HK-2 (cell line): ENCODE measurements at regions not wholly inside any gene's neighbourhood (a gene's known extent, or its start where the extent isn't known, plus 50 kb on each side); places are given as distances from the start of the nearest gene placed in this dataset.
"Not testable (repeated sequence)": the region's sequence is repeated elsewhere in the genome, so short reads cannot be mapped to it uniquely, and the experiment has no call there.

Source experiments
- DNase-seq: peaks from one replicate; pipeline ENCODE4 v3.0.0-alpha.2; 2018; ENCODE audit not compliant: unreplicated experiment

- no peak for DNase-seq
These were observed 55.4 kb upstream of the KLF14 start for GRCh38 chr7:130789436-130789835.

- DNase-seq = no peak
These were observed 57.7 kb upstream of the KLF14 start for GRCh38 chr7:130791746-130792145.

GRCh38 chr7:130793855-130794618 lies 60.0 kb upstream of the KLF14 start:
- DNase-seq = no peak

DNA sequence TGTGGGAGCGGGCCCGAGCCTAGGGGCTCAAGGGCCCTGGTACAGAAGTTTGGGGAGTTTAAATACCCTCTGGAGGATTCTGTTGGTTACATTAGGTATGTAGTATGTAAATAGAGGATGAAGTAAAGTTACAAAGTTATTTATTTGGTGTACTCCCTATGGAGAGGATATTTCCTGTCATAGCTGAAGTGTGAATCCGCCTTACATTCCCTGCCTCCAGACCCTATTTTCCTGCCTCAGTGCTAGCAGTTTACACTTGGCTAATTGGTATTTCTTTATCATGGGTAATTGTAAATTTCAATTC lies 60.6 kb upstream of the KLF14 start:
- DNase-seq = no peak

- not testable (repeated sequence) for DNase-seq
These were observed 62.4 kb upstream of the KLF14 start for GRCh38 chr7:130796425-130796824.

- no peak for DNase-seq
These were observed 69.1 kb upstream of the KLF14 start for GRCh38 chr7:130803127-130803526.

DNA sequence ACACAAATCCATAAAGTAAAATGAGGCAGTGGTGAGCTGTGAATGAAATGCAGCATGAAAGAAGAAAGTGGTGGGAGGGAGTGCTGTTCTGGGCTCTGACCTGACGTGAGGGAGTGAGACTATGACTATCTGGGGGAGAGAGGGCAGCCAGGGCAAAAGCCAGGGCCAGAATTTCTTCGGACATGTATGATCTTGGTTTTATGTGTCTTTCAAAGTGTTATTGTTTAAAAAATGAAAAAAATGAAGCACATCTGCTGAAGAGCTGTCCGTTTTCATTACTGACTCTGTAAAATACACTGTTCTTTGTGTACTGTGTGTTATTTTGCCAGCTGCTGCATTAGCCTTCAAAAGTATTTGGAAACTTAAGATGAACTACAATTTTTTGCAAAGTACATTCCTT lies 70.2 kb upstream of the KLF14 start:
- DNase-seq = no peak

DNA sequence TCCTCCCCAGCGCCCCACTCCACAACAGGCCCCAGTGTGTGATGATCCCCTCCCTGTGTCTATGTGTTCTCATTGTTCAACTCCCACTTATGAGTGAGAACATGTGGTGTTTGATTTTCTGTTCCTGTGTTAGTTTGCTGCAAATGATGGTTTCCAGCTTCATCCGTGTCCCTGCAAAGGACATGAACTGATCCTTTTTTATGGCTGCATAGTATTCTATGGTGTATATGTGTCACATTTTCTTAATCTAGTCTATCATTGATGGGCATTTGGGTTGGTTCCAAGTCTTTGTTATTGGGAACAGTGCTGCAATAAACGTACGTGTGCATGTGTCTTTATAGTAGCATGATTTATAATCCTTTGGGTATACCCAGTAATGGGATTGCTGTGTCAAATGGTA lies 78.8 kb upstream of the KLF14 start:
- DNase-seq = not testable (repeated sequence)

DNA sequence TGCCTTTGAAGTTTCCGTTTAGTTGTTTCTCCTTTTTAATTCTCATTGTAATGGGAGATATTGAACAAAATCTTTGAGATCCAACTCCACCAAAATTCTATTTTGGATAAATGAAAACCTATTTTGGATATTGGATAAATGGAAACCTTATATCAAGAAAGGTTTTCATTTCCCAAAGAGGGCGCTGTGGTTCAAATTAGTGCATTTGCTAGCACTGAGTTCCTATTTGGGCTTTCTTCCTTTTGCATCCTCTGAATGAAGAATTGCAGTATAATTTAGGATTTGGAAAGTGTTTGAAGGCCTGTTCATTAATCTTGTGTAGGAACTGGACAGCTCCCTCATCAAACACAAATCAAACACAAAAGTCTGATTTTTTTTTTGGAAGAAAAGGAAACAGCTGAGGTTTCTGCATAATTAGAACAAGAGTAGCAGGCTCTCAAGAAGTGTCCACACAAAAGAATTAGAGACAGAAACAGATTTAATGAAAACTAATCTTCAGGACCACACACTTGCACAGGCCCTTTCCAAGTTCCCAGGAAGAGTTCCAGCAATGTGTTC lies 80.8 kb upstream of the KLF14 start:
- DNase-seq = no peak

DNA sequence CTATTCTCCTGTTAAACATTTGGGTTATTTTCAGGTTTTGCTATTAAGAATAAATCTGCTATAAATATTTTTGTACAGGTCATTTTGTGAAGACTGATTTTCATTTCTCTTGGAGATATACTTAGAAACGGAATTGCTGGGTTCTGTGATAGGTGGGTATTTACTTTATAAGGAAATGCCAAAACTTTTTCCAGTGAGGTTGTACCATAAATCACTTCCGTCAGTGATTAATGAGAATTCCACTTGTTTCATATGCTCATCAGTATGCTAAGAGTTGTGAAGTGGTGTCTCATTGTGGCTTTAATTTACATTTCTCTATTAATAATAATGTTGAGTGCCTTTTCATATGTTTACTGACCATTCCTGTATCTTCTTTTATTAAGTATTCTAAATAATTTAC lies 84.0 kb upstream of the KLF14 start:
- no peak for DNase-seq

DNA sequence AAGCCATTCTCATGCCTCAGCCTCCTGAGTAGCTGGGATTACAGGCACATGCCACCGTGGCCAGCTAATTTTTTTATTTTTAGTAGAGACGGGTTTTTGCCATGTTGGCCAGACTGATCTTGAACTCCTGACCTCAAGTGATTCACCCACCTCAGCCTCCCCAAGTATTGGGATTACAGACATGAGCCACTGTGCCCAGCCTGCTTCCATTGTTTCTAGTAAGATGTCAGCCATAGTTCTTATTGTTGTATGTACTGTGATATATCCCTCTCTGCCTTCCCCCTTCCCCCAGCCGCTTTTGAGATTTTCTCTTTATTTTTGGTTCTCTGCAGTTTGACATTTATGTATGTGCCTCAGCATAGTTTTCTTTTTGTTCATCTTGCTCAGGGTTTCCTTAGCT lies 87.9 kb upstream of the KLF14 start:
- no peak for DNase-seq

DNA sequence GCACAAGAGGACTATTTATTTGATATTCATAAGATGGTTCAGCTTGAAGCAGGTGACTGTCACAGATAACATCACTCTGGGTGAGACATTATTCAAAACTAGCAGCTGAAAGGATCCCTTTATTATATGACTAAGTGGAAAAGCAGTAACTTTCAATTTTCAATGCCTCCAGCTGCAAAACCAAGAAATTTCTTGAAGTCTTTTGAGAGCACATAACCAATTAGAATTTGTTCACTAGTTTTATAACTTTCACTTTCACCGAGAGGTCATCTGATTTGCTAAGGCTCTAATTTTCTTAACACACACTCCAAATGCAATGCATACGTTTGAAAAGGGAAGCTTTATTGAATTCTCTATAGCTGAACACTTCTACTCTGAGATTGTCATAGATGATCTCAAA lies 88.6 kb upstream of the KLF14 start:
- DNase-seq = no peak

- no peak for DNase-seq
These were observed 89.1 kb upstream of the KLF14 start for GRCh38 chr7:130823060-130823459.

DNA sequence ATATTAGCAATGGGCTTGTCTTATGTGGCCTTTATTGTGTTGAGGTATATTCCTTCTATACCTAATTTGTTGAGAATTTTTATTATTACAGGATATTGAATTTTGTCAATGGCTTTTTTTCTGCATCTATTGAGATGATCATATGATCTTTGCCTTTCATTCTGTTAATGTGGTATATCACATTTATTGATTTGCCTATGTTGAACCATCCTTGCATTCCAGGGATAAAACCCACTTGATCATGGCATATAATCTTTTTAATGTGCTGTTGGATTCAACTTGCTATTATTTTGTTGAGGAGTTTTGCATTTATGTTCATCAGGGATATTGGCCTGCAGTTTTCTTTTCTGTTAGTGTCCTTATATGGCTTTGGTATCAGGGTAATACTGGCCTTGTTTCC lies 91.8 kb upstream of the KLF14 start:
- no peak for DNase-seq

DNA sequence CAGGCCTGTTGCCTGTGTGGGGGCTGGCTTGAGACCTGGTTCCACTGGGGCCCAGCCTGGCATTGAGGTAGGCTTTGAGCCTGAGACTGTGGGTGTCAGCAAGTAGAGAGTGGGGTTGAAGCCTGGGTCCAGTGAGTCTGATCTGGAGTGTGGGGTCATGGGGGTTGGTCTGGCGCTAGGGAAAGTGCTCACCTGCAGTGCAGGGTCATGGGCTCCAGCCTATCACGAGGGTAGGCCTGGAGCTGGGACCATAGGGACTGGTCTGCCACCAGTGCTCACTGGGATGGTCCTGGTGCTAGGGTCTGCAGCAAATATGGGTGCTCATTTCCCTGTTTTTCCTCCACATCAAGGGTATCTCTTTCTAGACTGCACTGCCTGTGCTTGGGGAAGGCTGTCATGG lies 95.4 kb upstream of the KLF14 start:
- no peak for DNase-seq

DNA sequence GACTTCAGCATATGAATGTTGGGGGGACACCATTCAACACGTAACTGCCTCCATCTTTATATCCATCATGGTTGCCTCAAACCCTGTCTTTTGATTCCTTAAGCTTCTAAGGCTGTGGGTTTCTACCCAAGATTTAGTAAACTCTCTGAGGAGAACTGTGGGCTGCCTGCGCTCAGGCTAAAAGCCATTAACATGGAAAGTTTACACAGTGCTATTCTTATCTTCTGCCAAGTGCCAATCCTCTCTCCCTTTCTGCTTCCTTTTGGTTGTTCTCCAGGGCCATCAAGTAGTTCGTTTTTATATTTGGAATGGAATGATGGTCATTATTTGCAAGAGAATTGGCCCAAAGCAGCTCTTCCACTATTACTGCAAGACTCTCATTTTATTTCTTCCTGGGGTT lies 97.3 kb upstream of the KLF14 start:
- no peak for DNase-seq

- DNase-seq = no peak
These were observed 97.9 kb upstream of the KLF14 start for GRCh38 chr7:130831817-130832481.

GRCh38 chr7:130838738-130839137 lies 104.7 kb upstream of the KLF14 start:
- no peak for DNase-seq

DNA sequence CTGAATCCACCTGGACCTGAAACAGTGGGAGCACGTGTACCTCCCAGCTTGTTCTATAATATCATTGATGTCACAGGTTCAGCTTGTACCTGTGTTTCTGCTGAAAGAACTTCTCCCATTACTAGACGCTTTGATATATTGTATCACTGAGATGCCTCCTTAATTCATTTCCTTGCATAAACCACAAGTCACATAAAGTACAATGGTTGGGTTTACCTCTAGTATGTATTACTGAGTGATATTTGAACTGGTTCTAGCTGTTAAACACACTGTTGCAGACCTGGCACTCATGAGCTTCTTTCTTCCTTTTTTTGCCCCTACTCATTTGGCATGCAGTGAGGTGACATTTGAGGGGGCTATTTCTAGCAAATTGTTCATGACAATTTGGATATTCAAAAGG lies 106.6 kb upstream of the KLF14 start:
- DNase-seq = no peak

DNA sequence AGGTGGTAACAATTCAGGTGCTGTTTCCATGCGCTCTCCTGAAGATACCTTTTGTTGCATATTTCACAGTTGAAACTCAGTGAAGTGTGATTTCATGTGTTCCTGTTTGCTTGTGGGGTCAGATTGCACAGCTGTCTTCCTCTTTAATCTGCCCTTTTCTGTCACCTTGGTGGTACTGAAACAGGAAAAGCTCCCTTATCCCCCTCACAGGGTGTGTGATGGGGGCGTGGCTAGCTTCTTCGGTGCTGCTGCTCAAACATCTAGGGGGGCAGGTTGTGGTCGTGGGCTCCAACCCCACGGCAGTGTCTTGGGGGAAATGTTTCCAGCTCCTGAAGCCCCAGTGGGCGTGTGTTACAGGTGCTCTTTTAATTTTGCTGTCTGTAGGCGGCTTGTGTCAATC lies 107.4 kb upstream of the KLF14 start:
- no peak for DNase-seq

DNA sequence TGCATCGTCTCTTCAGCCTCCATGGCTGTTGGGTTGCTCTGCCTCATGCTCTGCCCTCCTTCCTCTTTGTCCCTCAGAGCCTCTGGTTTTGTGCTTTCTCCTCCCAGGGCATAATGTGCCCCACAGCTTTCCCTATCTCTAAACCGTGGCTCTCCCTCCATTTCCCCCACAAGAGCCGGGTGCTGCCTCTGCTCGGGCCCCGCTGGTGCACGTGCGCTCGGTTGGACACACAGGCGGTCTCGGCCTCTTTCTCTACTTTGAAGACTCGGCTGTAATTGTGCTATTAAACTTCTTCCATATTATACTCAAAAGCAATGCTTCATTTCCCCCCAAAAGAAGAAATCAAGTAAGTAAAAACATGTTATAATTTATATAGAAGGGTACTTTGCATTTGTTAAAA lies 109.7 kb upstream of the KLF14 start:
- no peak for DNase-seq

DNA sequence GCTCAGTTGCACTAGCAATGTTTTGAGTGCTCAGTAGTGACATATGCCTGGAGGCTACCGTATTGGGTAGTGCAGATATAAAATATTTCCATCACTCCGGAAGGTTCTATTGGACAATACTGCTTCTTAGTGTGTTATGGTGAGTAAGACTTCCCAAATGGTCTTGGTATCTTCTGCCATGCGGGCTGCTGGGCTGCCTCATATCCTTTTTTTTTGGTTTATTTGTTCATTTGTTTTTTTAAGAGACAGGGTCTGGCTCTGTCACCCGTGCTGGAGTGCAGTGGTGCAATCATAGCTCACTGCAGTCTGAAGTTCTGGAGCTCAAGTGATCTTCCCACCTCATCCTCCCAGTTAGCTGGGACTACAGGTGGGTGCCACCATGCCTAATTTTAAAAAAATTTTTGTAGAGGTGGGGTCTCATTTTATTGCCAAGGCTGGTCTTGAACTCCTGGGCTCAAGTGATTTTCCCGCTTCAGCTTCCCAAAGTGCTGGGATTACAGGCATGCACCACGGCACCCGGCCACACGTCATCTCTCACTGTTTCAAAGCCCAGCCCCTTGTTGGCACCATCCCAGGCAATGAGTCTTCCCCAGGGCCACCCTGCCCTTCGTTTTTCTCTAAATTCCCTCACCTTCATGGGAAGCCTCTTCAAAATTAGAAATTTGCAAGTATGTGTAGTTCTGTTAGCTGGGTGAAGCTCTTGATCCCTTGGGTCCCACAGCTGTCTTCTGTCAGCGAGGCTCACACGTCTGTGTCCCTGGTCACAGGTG lies 111.0 kb upstream of the KLF14 start:
- no peak for DNase-seq

DNA sequence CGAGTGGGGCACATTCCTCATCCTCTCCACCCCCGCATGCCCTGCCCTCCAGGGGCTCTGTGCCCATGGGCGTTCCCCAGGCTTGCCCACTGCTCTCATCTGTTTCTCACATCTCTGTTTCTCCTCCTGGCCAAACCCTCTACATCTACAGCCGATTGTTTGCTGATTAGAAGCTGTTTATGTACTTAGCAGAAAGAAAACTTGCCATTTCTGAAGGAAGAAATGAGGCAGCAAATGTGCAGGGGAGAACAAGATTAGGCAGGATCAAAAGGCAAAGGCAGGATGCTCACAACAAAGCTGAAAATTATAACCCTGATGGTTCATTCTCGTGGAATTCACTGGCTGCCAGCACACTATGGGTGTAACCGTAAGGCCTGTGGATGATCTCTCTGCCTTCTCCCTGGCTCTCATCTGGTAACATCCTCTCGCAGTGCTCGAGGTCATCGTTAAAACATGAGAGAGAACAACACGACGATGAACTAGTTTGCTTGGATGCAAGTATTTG lies 111.6 kb upstream of the KLF14 start:
- no peak for DNase-seq
